GM12878 (cell line): ENCODE measurements at regions not wholly inside any gene's neighbourhood (a gene's known extent, or its start where the extent isn't known, plus 50 kb on each side); places are given as distances from the start of the nearest gene placed in this dataset.

Experiments
- ATAC-seq: fragments of 200-7000 bp; cut with Tn5 transposase; 3 replicates; pipeline ENCODE4 v1.9.1; 2020; ENCODE audit warnings: mild to moderate bottlenecking, moderate library complexity
- BruUV-seq: library from RNA; stranded (reverse); fragments of 400-500 nt; replicated peaks from 2 replicates; lab custom pipeline; 2021; lab: Mats Ljungman, UMichigan
- CTCF ChIA-PET: fragments of 300-600 bp; sonication (Branson Sonifier 250); formaldehyde crosslinking; extraction: SDS; loops from one replicate; lab custom pipeline; 2021; ENCODE audit warnings: inconsistent platforms; lab: Yijun Ruan, JAX
- POLR2A ChIA-PET: fragments of 350-600 bp; formaldehyde crosslinking; extraction: SDS; loops from one replicate; lab custom pipeline; 2021; ENCODE audit warnings: inconsistent platforms; lab: Charles Lee
- RAD21 ChIA-PET: fragments of 300-600 bp; sonication (Branson Sonifier 250); formaldehyde crosslinking; loops from one replicate; lab custom pipeline; 2023; ENCODE audit warnings: antibody characterized with exemption; ENCODE audit not compliant: unreplicated experiment; lab: Charles Lee
- SMC1A ChIA-PET: fragments of 300-600 bp; sonication (Branson Sonifier 250); formaldehyde crosslinking; loops from one replicate; lab custom pipeline; 2023; ENCODE audit not compliant: unreplicated experiment, uncharacterized antibody; lab: Charles Lee
- DNase-seq: peaks from one replicate; pipeline ENCODE4 v3.0.0-alpha.2; 2011; ENCODE audit warnings: low read depth, low spot score
- FAIRE-seq: peaks from 3 replicates; lab custom pipeline; 2011; peaks lifted over from hg19 to GRCh38; lab: Jason Lieb, UNC
- H2AFZ ChIP-seq: 2 replicates; pipeline ENCODE4 v1.6.0; 2011; ENCODE audit warnings: low read depth, low read length, control low read depth; ENCODE audit not compliant: control insufficient read depth
- H3K27ac ChIP-seq: 2 replicates; pipeline ENCODE4 v1.5.1; 2011; ENCODE audit warnings: control low read depth; ENCODE audit not compliant: control insufficient read depth, insufficient read depth
- H3K27me3 ChIP-seq, 2 experiments: replicated peaks in 1 of 2; 2 replicates each; pipeline versions ENCODE4 v1.6.0 to v1.6.1; 2011; ENCODE audit warnings: low read length in 1 of 2; ENCODE audit not compliant: control insufficient read depth in 2 of 2, insufficient read depth in 2 of 2
- H3K36me3 ChIP-seq, 2 experiments: 2 replicates each; pipeline ENCODE4 v1.5.1; 2011; ENCODE audit warnings: low read length in 1 of 2; ENCODE audit not compliant: control insufficient read depth in 2 of 2, insufficient read depth in 2 of 2
- H3K4me1 ChIP-seq: 2 replicates; pipeline ENCODE4 v1.6.1; 2011; ENCODE audit warnings: mild to moderate bottlenecking, low read length, moderate library complexity, mixed read lengths; ENCODE audit not compliant: control insufficient read depth, insufficient read depth
- H3K4me2 ChIP-seq: 2 replicates; pipeline ENCODE4 v1.6.0; 2011; ENCODE audit warnings: control low read depth; ENCODE audit not compliant: control insufficient read depth, insufficient read depth
- H3K4me3 ChIP-seq: fragments of 200-600 bp; sonication (generic); 2 replicates; pipeline ENCODE4 v1.5.1; 2016
- H3K79me2 ChIP-seq: 2 replicates; pipeline ENCODE4 v1.6.0; 2011; ENCODE audit warnings: low read length; ENCODE audit not compliant: control insufficient read depth, insufficient read depth
- H3K9ac ChIP-seq: 2 replicates; pipeline ENCODE4 v1.8.0; 2011; ENCODE audit warnings: low read length, control low read depth, mixed read lengths; ENCODE audit not compliant: control insufficient read depth, insufficient read depth
- H3K9me3 ChIP-seq: replicated peaks from 3 replicates; pipeline ENCODE4 v1.5.1; 2011; ENCODE audit warnings: mild to moderate bottlenecking, low read length; ENCODE audit not compliant: control insufficient read depth, insufficient read depth
- H4K20me1 ChIP-seq: 2 replicates; pipeline ENCODE4 v1.6.0; 2011; ENCODE audit not compliant: control insufficient read depth, insufficient read depth
- ATF7 ChIP-seq: fragments of 450-650 bp; IDR thresholded peaks from 2 replicates; pipeline ENCODE4 v1.6.1; 2016; ENCODE audit warnings: low read depth, mild to moderate bottlenecking
- HDAC2 ChIP-seq: fragments of 200-600 bp; sonication (generic); IDR thresholded peaks from 2 replicates; pipeline ENCODE4 v1.6.1; 2017
- LARP7 ChIP-seq: fragments of 450-650 bp; IDR thresholded peaks from 2 replicates; pipeline ENCODE4 v1.6.1; 2017; ENCODE audit warnings: mild to moderate bottlenecking
- MTA2 ChIP-seq: fragments of 450-650 bp; IDR thresholded peaks from 2 replicates; pipeline ENCODE4 v1.6.1; 2016; ENCODE audit warnings: low read depth, mild to moderate bottlenecking, moderate library complexity
- RFX5 ChIP-seq: IDR thresholded peaks from 2 replicates; pipeline ENCODE4 v1.6.1; 2011; ENCODE audit warnings: low read depth, low read length, improper control_type of control experiment
- SMC3 ChIP-seq: IDR thresholded peaks from 2 replicates; pipeline ENCODE4 v1.6.1; 2011; ENCODE audit warnings: low read length, improper control_type of control experiment, borderline replicate concordance
- SPI1 ChIP-seq: IDR thresholded peaks from 2 replicates; pipeline ENCODE4 v1.6.1; 2011; ENCODE audit warnings: low read depth, mild to moderate bottlenecking, low read length, moderate library complexity, borderline replicate concordance; ENCODE audit not compliant: insufficient read depth
- SREBF2 ChIP-seq: IDR thresholded peaks from 2 replicates; pipeline ENCODE4 v1.6.1; 2012; ENCODE audit warnings: mild to moderate bottlenecking, low read length
- TBL1XR1 ChIP-seq: IDR thresholded peaks from 2 replicates; pipeline ENCODE4 v1.6.1; 2012; ENCODE audit warnings: low read depth, low read length, improper control_type of control experiment
- USF2 ChIP-seq: IDR thresholded peaks from 2 replicates; pipeline ENCODE4 v1.6.1; 2011; ENCODE audit warnings: low read depth, low read length, improper control_type of control experiment, borderline replicate concordance
- YY1 ChIP-seq: IDR thresholded peaks from 2 replicates; pipeline ENCODE4 v1.6.1; 2011; ENCODE audit warnings: low read depth, mild to moderate bottlenecking, low read length
- ZNF217 ChIP-seq: fragments of 450-650 bp; IDR thresholded peaks from 2 replicates; pipeline ENCODE4 v1.6.1; 2017; ENCODE audit warnings: antibody characterized with exemption, mild to moderate bottlenecking
- ZNF24 ChIP-seq: fragments of 450-650 bp; IDR thresholded peaks from 2 replicates; pipeline ENCODE4 v1.6.1; 2017; ENCODE audit warnings: antibody characterized with exemption, mild to moderate bottlenecking
- WGBS: methylation state at CpG from one replicate; pipeline ENCODE4 v1.1.6; 2016; ENCODE audit warnings: low lambda C conversion rate; ENCODE audit not compliant: insufficient replicate concordance, insufficient coverage; ENCODE audit errors: missing lambda C conversion rate; 5-methylcytosine and 5-hydroxymethylcytosine counted together
- in situ Hi-C: fragments of 300-500 bp; cut with MboI; formaldehyde crosslinking; loops from 9 replicates; pipeline ENCODE4 v1.14.3; 2018; ENCODE audit warnings: mixed read lengths
- intact Hi-C: fragments of 100-400 bp; cut with micrococcal nuclease; formaldehyde crosslinking; loops from one replicate; pipeline ENCODE4 v1.14.2; 2022; ENCODE audit not compliant: unreplicated experiment
- TF ChIP-seq, protein P1 (sequence below): fragments of 450-650 bp; IDR thresholded peaks from 2 replicates; pipeline ENCODE4 v1.6.1; 2017; ENCODE audit warnings: low read depth, mild to moderate bottlenecking, moderate library complexity
- TF ChIP-seq, protein P2 (sequence below): fragments of 150-350 bp; IDR thresholded peaks from 2 replicates; pipeline ENCODE4 v1.6.1; 2014; ENCODE audit warnings: mild to moderate bottlenecking, low read depth, low read length
- TF ChIP-seq, protein P3 (sequence below): fragments of 450-650 bp; IDR thresholded peaks from 2 replicates; pipeline ENCODE4 v1.6.1; 2014; ENCODE audit warnings: mild to moderate bottlenecking

GRCh38 chr4:177196615-177197014 lies 113.1 kb upstream of the NEIL3 start:
- POLR2A ChIA-PET, result no interaction called here

GRCh38 chr4:177201614-177202013 lies 108.1 kb upstream of the NEIL3 start:
- no peak overlapping the region for H3K4me2 ChIP-seq
- no peaks in the 10 kb centered on the region for H3K27me3 ChIP-seq
- H3K36me3 ChIP-seq, result no peaks in the 10 kb centered on the region
- WGBS, result 0% methylated on average over 1 of the region's 1 CpG
- no peak overlapping the region for H3K4me3 ChIP-seq
- intact Hi-C loops, result no loop called here
- H3K9me3 ChIP-seq, result no peaks in the 10 kb centered on the region
- ChIA-PET POLR2A (no interaction called here), RAD21 (no interaction called here), CTCF (no interaction called here), SMC1A (interaction anchor here (0.6 to 0.7 kb wide), 2 partner anchors 16 to 56 kb away, joined by 3 read pairs; no protein-coding TSS in a partner anchor)
- no peak overlapping the region for H3K27ac ChIP-seq
- ATAC-seq (no peak), DNase-seq (no peak), FAIRE-seq (no peak)
- H3K79me2 ChIP-seq, result no peaks in the 10 kb centered on the region
- in situ Hi-C loops, result no loop called here
- BruUV-seq, result no TSS peak
- no peaks in the 10 kb centered on the region for H3K4me1 ChIP-seq
- no peaks in the 10 kb centered on the region for H4K20me1 ChIP-seq
- H3K9ac ChIP-seq, result no peak overlapping the region
- H2AFZ ChIP-seq, result no peak overlapping the region
- no peak for TF ChIP-seq USF2
- TF ChIP-seq, protein P1, sequence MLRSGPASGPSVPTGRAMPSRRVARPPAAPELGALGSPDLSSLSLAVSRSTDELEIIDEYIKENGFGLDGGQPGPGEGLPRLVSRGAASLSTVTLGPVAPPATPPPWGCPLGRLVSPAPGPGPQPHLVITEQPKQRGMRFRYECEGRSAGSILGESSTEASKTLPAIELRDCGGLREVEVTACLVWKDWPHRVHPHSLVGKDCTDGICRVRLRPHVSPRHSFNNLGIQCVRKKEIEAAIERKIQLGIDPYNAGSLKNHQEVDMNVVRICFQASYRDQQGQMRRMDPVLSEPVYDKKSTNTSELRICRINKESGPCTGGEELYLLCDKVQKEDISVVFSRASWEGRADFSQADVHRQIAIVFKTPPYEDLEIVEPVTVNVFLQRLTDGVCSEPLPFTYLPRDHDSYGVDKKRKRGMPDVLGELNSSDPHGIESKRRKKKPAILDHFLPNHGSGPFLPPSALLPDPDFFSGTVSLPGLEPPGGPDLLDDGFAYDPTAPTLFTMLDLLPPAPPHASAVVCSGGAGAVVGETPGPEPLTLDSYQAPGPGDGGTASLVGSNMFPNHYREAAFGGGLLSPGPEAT, result no peak
- TF ChIP-seq YY1, result no peak
- TF ChIP-seq ZNF24, result no peak
- TF ChIP-seq, protein P2, sequence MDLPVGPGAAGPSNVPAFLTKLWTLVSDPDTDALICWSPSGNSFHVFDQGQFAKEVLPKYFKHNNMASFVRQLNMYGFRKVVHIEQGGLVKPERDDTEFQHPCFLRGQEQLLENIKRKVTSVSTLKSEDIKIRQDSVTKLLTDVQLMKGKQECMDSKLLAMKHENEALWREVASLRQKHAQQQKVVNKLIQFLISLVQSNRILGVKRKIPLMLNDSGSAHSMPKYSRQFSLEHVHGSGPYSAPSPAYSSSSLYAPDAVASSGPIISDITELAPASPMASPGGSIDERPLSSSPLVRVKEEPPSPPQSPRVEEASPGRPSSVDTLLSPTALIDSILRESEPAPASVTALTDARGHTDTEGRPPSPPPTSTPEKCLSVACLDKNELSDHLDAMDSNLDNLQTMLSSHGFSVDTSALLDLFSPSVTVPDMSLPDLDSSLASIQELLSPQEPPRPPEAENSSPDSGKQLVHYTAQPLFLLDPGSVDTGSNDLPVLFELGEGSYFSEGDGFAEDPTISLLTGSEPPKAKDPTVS, result no peak

More at GRCh38 chr4:177196615-177197014, 113.1 kb upstream of the NEIL3 start:
- intact Hi-C loops, result no loop called here
- H3K27ac ChIP-seq, result no peak overlapping the region
- no peak for DNase-seq
- no peak overlapping the region for H3K4me2 ChIP-seq
- no peak for FAIRE-seq
- CTCF ChIA-PET, result no interaction called here
- H3K4me1 ChIP-seq, result no peaks in the 10 kb centered on the region
- H2AFZ ChIP-seq, result no peak overlapping the region
- in situ Hi-C loops, result no loop called here
- SMC1A ChIA-PET, result no interaction called here
- BruUV-seq, result no TSS peak
- RAD21 ChIA-PET, result no interaction called here
- H3K36me3 ChIP-seq, result no peaks in the 10 kb centered on the region
- no peaks in the 10 kb centered on the region for H4K20me1 ChIP-seq
- no peak overlapping the region for H3K4me3 ChIP-seq
- ATAC-seq, result no peak
- 34% methylated on average over 2 of the region's 2 CpGs for whole genome bisulfite sequencing
- no peaks in the 10 kb centered on the region for H3K9me3 ChIP-seq
- no peak overlapping the region for H3K9ac ChIP-seq
- H3K79me2 ChIP-seq, result no peaks in the 10 kb centered on the region
- H3K27me3 ChIP-seq, result no peaks in the 10 kb centered on the region
- TF ChIP-seq SPI1 (no peak), SREBF2 (no peak), ZNF217 (no peak), TBL1XR1 (no peak), HDAC2 (no peak), SMC3 (no peak), ATF7 (no peak), MTA2 (no peak), RFX5 (no peak), LARP7 (no peak)
- TF ChIP-seq, protein P3, sequence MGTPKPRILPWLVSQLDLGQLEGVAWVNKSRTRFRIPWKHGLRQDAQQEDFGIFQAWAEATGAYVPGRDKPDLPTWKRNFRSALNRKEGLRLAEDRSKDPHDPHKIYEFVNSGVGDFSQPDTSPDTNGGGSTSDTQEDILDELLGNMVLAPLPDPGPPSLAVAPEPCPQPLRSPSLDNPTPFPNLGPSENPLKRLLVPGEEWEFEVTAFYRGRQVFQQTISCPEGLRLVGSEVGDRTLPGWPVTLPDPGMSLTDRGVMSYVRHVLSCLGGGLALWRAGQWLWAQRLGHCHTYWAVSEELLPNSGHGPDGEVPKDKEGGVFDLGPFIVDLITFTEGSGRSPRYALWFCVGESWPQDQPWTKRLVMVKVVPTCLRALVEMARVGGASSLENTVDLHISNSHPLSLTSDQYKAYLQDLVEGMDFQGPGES, result no peak
